Central memory CD8-positive, alpha-beta T cell (primary cell): ENCODE measurements at regions not wholly inside any gene's neighbourhood (a gene's known extent, or its start where the extent isn't known, plus 50 kb on each side); places are given as distances from the start of the nearest gene placed in this dataset.

Experiments used
- ATAC-seq: fragments of 150-1000 bp; cut with Tn5 transposase; replicated peaks from 2 replicates; pipeline ENCODE4 v1.10.0; 2022; ENCODE audit warnings: mild to moderate bottlenecking, moderate FRiP score, moderate number of reproducible peaks; ENCODE audit not compliant: poor library complexity, severe bottlenecking; ENCODE audit errors: extremely low read depth
- DNase-seq, 2 donors: peaks; one replicate each; pipeline ENCODE4 v3.0.0; 2021; ENCODE audit warnings: low spot score in 2 of 2
- H3K27ac Mint-ChIP-seq: one replicate; pipeline ENCODE4 v1.8.0; 2022; ENCODE audit warnings: low read depth, mild to moderate bottlenecking, moderate library complexity, mixed read lengths
- H3K27me3 Mint-ChIP-seq: one replicate; pipeline ENCODE4 v1.8.0; 2022; ENCODE audit warnings: mixed read lengths
- H3K36me3 Mint-ChIP-seq: one replicate; pipeline ENCODE4 v1.8.0; 2022; ENCODE audit warnings: mild to moderate bottlenecking, moderate library complexity, mixed read lengths; ENCODE audit not compliant: insufficient read depth
- H3K4me1 Mint-ChIP-seq: one replicate; pipeline ENCODE4 v1.8.0; 2022; ENCODE audit warnings: mixed read lengths
- H3K4me3 Mint-ChIP-seq: one replicate; pipeline ENCODE4 v1.8.0; 2022; ENCODE audit warnings: mild to moderate bottlenecking, moderate library complexity, mixed read lengths
- H3K9me3 Mint-ChIP-seq: one replicate; pipeline ENCODE4 v1.8.0; 2022; ENCODE audit warnings: mixed read lengths

- no peak for DNase-seq
- Mint-ChIP-seq H3K27me3 (peaks cover 46% of the 10 kb centered on the region), H3K4me3 (no peak overlapping the region), H3K36me3 (no peaks in the 10 kb centered on the region), H3K27ac (no peak overlapping the region), H3K9me3 (peaks cover 14% of the 10 kb centered on the region), H3K4me1 (no peaks in the 10 kb centered on the region)
- ATAC-seq = no peak
Measured at GRCh38 chr15:39369768-39370167, 211.1 kb upstream of the THBS1 start.

- DNase-seq (no peak), ATAC-seq (no peak)
- H3K27me3 Mint-ChIP-seq = peaks cover 73% of the 10 kb centered on the region
- no peak overlapping the region for H3K27ac Mint-ChIP-seq
- H3K4me1 Mint-ChIP-seq = no peaks in the 10 kb centered on the region
- H3K4me3 Mint-ChIP-seq = no peak overlapping the region
- peaks cover 7% of the 10 kb centered on the region for H3K9me3 Mint-ChIP-seq
- no peaks in the 10 kb centered on the region for H3K36me3 Mint-ChIP-seq
Measured at GRCh38 chr15:39376371-39376909, 204.4 kb upstream of the THBS1 start.

DNA sequence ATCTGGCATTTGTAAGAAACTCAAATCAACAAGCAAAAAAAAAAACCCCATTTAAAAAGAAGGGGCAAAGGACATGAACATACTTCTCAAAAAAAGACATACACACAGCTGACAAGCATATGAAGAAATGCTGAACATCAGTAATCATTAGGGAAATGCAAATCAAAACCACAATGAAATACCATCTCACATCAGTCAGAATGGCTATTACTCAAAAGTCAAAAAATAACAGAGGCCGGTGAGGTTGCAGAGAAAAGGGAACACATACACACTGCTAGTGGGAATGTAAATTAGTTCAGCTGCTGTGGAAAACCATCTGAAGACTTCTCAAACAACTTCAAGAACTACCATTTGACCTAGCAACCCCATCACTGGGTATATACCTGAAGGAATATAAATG lies 199.4 kb upstream of the THBS1 start:
- H3K9me3 Mint-ChIP-seq = no peaks in the 10 kb centered on the region
- no peak overlapping the region for H3K27ac Mint-ChIP-seq
- H3K4me1 Mint-ChIP-seq = no peaks in the 10 kb centered on the region
- ATAC-seq = no peak
- no peak for DNase-seq
- H3K27me3 Mint-ChIP-seq = peaks cover 40% of the 10 kb centered on the region
- no peak overlapping the region for H3K4me3 Mint-ChIP-seq
- no peaks in the 10 kb centered on the region for H3K36me3 Mint-ChIP-seq

DNA sequence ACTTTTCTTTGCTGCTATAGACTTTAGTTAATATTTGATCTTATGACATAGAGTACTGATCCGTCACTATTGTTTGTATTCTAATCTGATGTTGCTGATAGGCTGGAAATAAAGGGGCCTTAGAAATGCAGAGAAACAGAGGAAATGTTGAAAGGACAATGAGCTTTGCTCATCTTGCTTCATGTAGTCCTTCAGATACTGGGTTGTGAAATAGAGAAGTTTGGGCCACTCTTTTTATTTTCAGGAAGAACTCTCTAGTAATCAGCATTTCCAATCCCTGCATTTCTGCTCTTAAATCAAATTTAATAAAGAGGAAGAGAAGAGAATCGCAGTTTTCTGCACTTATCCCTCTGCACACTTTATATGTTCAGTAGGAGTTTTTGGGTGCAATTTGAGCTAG lies 192.8 kb upstream of the THBS1 start:
- peaks cover 51% of the 10 kb centered on the region for H3K27me3 Mint-ChIP-seq
- no peak overlapping the region for H3K4me3 Mint-ChIP-seq
- no peak for ATAC-seq
- no peak overlapping the region for H3K27ac Mint-ChIP-seq
- no peaks in the 10 kb centered on the region for H3K9me3 Mint-ChIP-seq
- no peaks in the 10 kb centered on the region for H3K4me1 Mint-ChIP-seq
- DNase-seq = no peak
- H3K36me3 Mint-ChIP-seq = no peaks in the 10 kb centered on the region

- ATAC-seq (no peak), DNase-seq (no peak)
- Mint-ChIP-seq H3K27me3 (peaks cover 71% of the 10 kb centered on the region), H3K9me3 (no peaks in the 10 kb centered on the region), H3K4me3 (no peak overlapping the region), H3K36me3 (no peaks in the 10 kb centered on the region), H3K27ac (no peak overlapping the region), H3K4me1 (no peaks in the 10 kb centered on the region)
Measured at GRCh38 chr15:39391230-39391629, 189.6 kb upstream of the THBS1 start.

- DNase-seq (no peak), ATAC-seq (no peak)
- Mint-ChIP-seq H3K9me3 (no peaks in the 10 kb centered on the region), H3K27me3 (peaks cover 80% of the 10 kb centered on the region), H3K4me1 (no peaks in the 10 kb centered on the region), H3K4me3 (no peak overlapping the region), H3K27ac (no peak overlapping the region), H3K36me3 (no peaks in the 10 kb centered on the region)
Measured at GRCh38 chr15:39392469-39393047, 188.3 kb upstream of the THBS1 start.

DNA sequence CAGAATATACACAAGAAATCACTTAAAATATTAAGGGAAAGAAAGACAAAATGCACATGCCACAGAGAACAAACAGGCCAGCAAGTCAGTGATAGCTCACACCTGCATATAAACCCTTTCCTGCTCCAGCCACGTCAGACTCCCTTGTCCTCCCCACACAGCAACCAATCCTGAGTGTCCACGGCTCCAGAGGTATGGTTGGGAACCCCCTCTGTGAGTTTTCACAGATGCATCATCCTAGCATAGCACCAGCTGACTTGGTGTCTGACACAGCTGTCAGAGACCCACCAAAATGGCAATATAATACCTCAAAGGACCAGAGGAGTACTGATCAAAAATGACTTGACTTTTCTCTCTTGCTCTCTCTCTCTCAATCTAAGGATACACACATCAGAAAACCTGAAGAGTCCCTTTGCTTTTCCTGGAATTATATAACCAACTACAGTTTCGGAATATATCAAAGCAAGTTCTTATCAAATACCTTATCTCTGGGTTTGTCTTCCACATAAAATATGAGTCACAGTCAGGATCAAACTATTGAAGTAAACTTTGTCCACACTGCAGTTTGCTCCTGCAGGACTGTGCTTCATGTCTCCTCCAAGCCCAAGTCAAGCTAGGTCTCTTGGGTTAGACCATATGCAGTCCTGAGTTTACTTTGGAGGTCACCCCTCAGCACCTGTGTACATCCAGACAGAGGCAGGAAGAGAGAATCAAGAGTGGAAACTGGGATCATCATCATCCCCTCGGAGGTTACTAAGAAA lies 187.1 kb upstream of the THBS1 start:
- Mint-ChIP-seq H3K4me3 (no peak overlapping the region), H3K27ac (no peak overlapping the region), H3K9me3 (no peaks in the 10 kb centered on the region), H3K36me3 (no peaks in the 10 kb centered on the region), H3K4me1 (no peaks in the 10 kb centered on the region), H3K27me3 (peaks cover 79% of the 10 kb centered on the region)
- ATAC-seq = no peak
- DNase-seq = no peak

DNA sequence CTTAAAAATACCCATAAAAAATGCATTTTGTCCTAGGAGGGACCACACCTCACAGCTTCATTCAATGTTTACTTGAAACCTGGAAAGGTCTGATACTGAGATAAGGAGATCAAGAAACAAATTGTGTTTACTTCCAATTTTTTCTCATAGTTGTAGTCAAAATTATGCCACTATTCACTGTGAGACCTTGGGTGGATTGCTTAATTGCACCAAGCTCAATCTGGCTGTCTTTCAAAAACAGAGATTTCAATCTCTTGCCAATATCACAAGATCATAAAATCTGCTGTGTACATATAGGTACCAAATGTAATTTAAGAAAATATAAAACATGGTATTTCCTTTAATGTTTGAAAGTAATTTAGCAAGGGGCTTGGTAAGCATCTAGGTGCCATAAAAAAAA lies 186.4 kb upstream of the THBS1 start:
- Mint-ChIP-seq H3K4me1 (no peaks in the 10 kb centered on the region), H3K9me3 (no peaks in the 10 kb centered on the region), H3K27ac (no peak overlapping the region), H3K36me3 (no peaks in the 10 kb centered on the region), H3K4me3 (no peak overlapping the region), H3K27me3 (peaks cover 72% of the 10 kb centered on the region)
- no peak for ATAC-seq
- DNase-seq = no peak

DNA sequence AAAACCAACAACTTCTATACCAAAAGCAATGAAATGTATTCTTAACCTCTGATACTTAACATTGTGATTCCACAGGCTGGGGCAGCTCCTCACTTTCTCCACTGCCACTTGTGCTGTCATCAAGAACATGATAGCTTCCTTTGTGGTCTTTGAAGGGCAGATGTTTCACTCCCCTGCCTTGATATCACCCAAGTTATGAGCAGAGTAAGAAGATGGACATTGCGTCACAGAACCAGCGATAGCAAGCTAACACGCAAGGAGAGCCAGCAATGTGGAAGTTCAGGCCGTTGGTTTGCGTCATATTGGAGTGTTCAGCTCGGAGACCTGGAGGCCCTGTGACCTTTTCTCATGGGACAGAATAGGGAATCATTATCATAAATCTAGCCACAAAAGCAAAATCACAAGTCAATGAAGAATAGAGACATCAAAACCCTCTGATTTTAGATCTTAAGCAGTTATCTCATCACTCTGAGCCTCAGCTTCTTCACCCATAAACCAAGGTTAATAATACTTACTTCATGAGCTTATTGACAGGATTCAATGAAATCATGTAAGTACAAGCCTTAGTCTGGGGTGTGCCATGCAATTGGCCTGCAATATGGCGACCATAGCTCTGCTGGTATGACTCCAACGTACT lies 183.8 kb upstream of the THBS1 start:
- no peaks in the 10 kb centered on the region for H3K4me1 Mint-ChIP-seq
- ATAC-seq = no peak
- no peaks in the 10 kb centered on the region for H3K9me3 Mint-ChIP-seq
- peaks cover 65% of the 10 kb centered on the region for H3K27me3 Mint-ChIP-seq
- no peak overlapping the region for H3K27ac Mint-ChIP-seq
- H3K4me3 Mint-ChIP-seq = no peak overlapping the region
- no peaks in the 10 kb centered on the region for H3K36me3 Mint-ChIP-seq
- no peak for DNase-seq

GRCh38 chr15:39397883-39398282 lies 183.0 kb upstream of the THBS1 start:
- no peak overlapping the region for H3K4me3 Mint-ChIP-seq
- ATAC-seq (no peak), DNase-seq (no peak)
- no peaks in the 10 kb centered on the region for H3K36me3 Mint-ChIP-seq
- H3K27ac Mint-ChIP-seq = no peak overlapping the region
- H3K27me3 Mint-ChIP-seq = peaks cover 62% of the 10 kb centered on the region
- H3K4me1 Mint-ChIP-seq = no peaks in the 10 kb centered on the region
- no peaks in the 10 kb centered on the region for H3K9me3 Mint-ChIP-seq

DNA sequence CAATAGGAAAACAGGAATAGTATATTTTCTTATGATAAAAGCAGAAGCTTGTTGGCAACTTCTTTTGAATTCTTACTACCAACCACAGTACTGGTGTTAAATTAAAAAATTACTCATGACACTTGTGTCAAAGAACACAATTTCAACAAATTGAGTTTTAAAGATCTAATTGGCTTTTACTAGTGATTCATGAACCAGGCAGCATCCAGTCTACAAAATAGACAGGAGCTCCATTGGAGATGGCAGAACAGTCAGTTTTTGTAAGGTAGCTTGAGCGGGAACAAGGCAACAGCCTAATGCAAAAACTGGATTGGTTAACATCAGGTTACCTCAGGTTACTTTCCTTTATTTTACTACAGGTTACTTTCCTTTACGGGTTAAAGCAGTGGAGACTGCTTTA lies 181.3 kb upstream of the THBS1 start:
- ATAC-seq = no peak
- H3K4me3 Mint-ChIP-seq = no peak overlapping the region
- no peak for DNase-seq
- H3K4me1 Mint-ChIP-seq = no peaks in the 10 kb centered on the region
- peaks cover 46% of the 10 kb centered on the region for H3K27me3 Mint-ChIP-seq
- no peaks in the 10 kb centered on the region for H3K9me3 Mint-ChIP-seq
- no peaks in the 10 kb centered on the region for H3K36me3 Mint-ChIP-seq
- H3K27ac Mint-ChIP-seq = no peak overlapping the region

- no peak overlapping the region for H3K4me3 Mint-ChIP-seq
- no peak for DNase-seq
- no peak for ATAC-seq
- H3K4me1 Mint-ChIP-seq = no peaks in the 10 kb centered on the region
- H3K36me3 Mint-ChIP-seq = no peaks in the 10 kb centered on the region
- no peak overlapping the region for H3K27ac Mint-ChIP-seq
- no peaks in the 10 kb centered on the region for H3K9me3 Mint-ChIP-seq
- H3K27me3 Mint-ChIP-seq = peaks cover 42% of the 10 kb centered on the region
Measured at GRCh38 chr15:39400002-39400401, 180.9 kb upstream of the THBS1 start.
